ENCODE measurements at regions not wholly inside any gene's neighbourhood (a gene's known extent, or its start where the extent isn't known, plus 50 kb on each side); places are given as distances from the start of the nearest gene placed in this dataset.

GRCh38 chr12:131478468-131478867 lies 232.4 kb upstream of the SFSWAP start:
- H3K4me3 ChIP-seq (ENCODE audit: extremely low read depth in 1 of 4, insufficient read depth in 2 of 4, low read depth in 3 of 4, low read length in 4 of 4): no peak overlapping the region
- H3K36me3 ChIP-seq (ENCODE audit: control insufficient read depth in 2 of 4, insufficient read depth in 4 of 4, low read length in 3 of 4): no peaks in the 10 kb centered on the region
- 90% methylated on average over 3 of the region's 3 CpGs; no CpG with 5 or more reads in 1 of the 2 experiments for WGBS, 2 experiments (ENCODE audit: extremely low coverage in 1 of 2, insufficient coverage in 1 of 2, insufficient read length in 1 of 2, insufficient replicate concordance in 2 of 2, low coverage in 1 of 2, low lambda C conversion rate in 2 of 2, missing lambda C conversion rate in 1 of 2)
- H3K27me3 ChIP-seq (replicated peaks in 1 of 4; ENCODE audit: control insufficient read depth in 3 of 4, extremely low read depth in 1 of 4, insufficient read depth in 3 of 4, low read length in 3 of 4): no peaks in the 10 kb centered on the region
- no peak overlapping the region for H2BK12ac ChIP-seq (ENCODE audit: low read depth, low read length)
- no peak overlapping the region for H2AFZ ChIP-seq (ENCODE audit: low read length)
- H3K18ac ChIP-seq (ENCODE audit: extremely low read depth, low read length): no peak overlapping the region
- no peak for FAIRE-seq
- no peak overlapping the region for H4K5ac ChIP-seq (ENCODE audit: insufficient read length, low read depth, low read length)
- no peaks in the 10 kb centered on the region for H3K79me1 ChIP-seq (ENCODE audit: low read depth, low read length)
- no peak overlapping the region for H3K27ac ChIP-seq (ENCODE audit: low read depth, low read length)
- H2BK5ac ChIP-seq (ENCODE audit: low read depth, low read length): no peak overlapping the region
- no peak overlapping the region for H2BK120ac ChIP-seq (replicated peaks; ENCODE audit: low read depth, low read length)
- H2AK5ac ChIP-seq (ENCODE audit: low read depth, low read length): no peak overlapping the region
- H3K9me3 ChIP-seq (ENCODE audit: insufficient read depth in 2 of 2, low read depth in 1 of 2, low read length in 1 of 2): no peaks in the 10 kb centered on the region
- H4K8ac ChIP-seq (ENCODE audit: extremely low read depth, insufficient read depth, low read length): no peak overlapping the region
- DNase-seq (ENCODE audit: low read depth in 1 of 2, low spot score in 2 of 2): no peak
- no peak overlapping the region for H3K23ac ChIP-seq (ENCODE audit: insufficient read length)
- H4K20me1 ChIP-seq (replicated peaks in 1 of 2; ENCODE audit: control insufficient read depth in 1 of 2, insufficient read depth in 2 of 2, low read length in 2 of 2): no peaks in the 10 kb centered on the region
- no peak overlapping the region for H2BK20ac ChIP-seq (ENCODE audit: low read length)
- POLR2A ChIA-PET (ENCODE audit: partially characterized antibody): no interaction called here
- no peaks in the 10 kb centered on the region; a peak in 2 of 4 replicates for H3K79me2 ChIP-seq (ENCODE audit: control insufficient read depth in 1 of 2, insufficient read depth in 2 of 2, low read length in 2 of 2)
- no peak overlapping the region for H3K56ac ChIP-seq (replicated peaks; ENCODE audit: insufficient read length, low read depth, low read length)
- no peak overlapping the region for H4K91ac ChIP-seq (replicated peaks; ENCODE audit: insufficient read length, low read length)
- no peak overlapping the region for H3K9ac ChIP-seq (replicated peaks in 1 of 4; ENCODE audit: extremely low read depth in 1 of 4, low read depth in 3 of 4, low read length in 3 of 4)
- peaks cover 4% of the 10 kb centered on the region; the same call in 1 of the 2 replicates for H3K23me2 ChIP-seq (ENCODE audit: low read depth, low read length)
- H3K4ac ChIP-seq (replicated peaks; ENCODE audit: insufficient read length, low read depth, low read length): no peak overlapping the region
- H3K4me2 ChIP-seq (ENCODE audit: insufficient read depth in 1 of 2, low read depth in 2 of 2, low read length in 2 of 2): no peak overlapping the region
- no peak overlapping the region for H3K14ac ChIP-seq (ENCODE audit: insufficient read length)
- no peaks in the 10 kb centered on the region for H3K4me1 ChIP-seq (replicated peaks in 1 of 4; ENCODE audit: control insufficient read depth in 3 of 4, insufficient read depth in 4 of 4, low read length in 3 of 4)
- TF ChIP-seq BRCA1 (IDR thresholded peaks at IDR 0.05; ENCODE audit: low read depth, low read length): no peak
- TF ChIP-seq CHD2 (IDR thresholded peaks at IDR 0.05; ENCODE audit: low read length): no peak
- no peak for TF ChIP-seq ATF3 (IDR thresholded peaks at IDR 0.05; ENCODE audit: insufficient read depth, low read depth, low read length)
- no peak for TF ChIP-seq SAP30 (IDR thresholded peaks at IDR 0.05; ENCODE audit: insufficient read depth, insufficient replicate concordance, low read length)
- no peak for TF ChIP-seq SP4 (IDR thresholded peaks at IDR 0.05; ENCODE audit: low read length)
- no peak for TF ChIP-seq SUZ12 (IDR thresholded peaks at IDR 0.05; ENCODE audit: low read length)
- no peak for TF ChIP-seq BACH1 (IDR thresholded peaks at IDR 0.05; ENCODE audit: low read length)
- no peak for TF ChIP-seq HDAC2 (IDR thresholded peaks at IDR 0.05; ENCODE audit: borderline replicate concordance in 1 of 2, low read depth in 2 of 2, low read length in 2 of 2)
- TF ChIP-seq NANOG (IDR thresholded peaks at IDR 0.05; ENCODE audit: insufficient read depth, low read depth, low read length, poor library complexity, severe bottlenecking): no peak
- no peak for TF ChIP-seq POLR2AphosphoS5 (IDR thresholded peaks at IDR 0.05; ENCODE audit: low read depth, low read length)
- no peak for TF ChIP-seq CHD1 (IDR thresholded peaks at IDR 0.05; ENCODE audit: low read depth, low read length)
- TF ChIP-seq GTF2F1 (IDR thresholded peaks at IDR 0.05; ENCODE audit: borderline replicate concordance, low read depth, low read length): no peak
- TF ChIP-seq JUN (IDR thresholded peaks at IDR 0.05; ENCODE audit: low read depth, low read length): no peak
- no peak overlapping the region for H2BK15ac ChIP-seq (ENCODE audit: low read length)
- CTCF ChIA-PET (ENCODE audit: partially characterized antibody): no interaction called here

Measured in H1 (cell line).